HEK293 (cell line): ENCODE measurements at regions not wholly inside any gene's neighbourhood (a gene's known extent, or its start where the extent isn't known, plus 50 kb on each side); places are given as distances from the start of the nearest gene placed in this dataset.
"Not testable (repeated sequence)": the region's sequence is repeated elsewhere in the genome, so short reads cannot be mapped to it uniquely, and the experiment has no call there.

ENCODE experiments used
- CTCF ChIA-PET: fragments of 350-600 bp; formaldehyde crosslinking; extraction: SDS; loops from one replicate; lab custom pipeline; 2021; ENCODE audit warnings: antibody characterized with exemption; lab: Yijun Ruan, JAX
- POLR2A ChIA-PET: fragments of 300-600 bp; formaldehyde crosslinking; extraction: SDS; loops from one replicate; lab custom pipeline; 2020; ENCODE audit warnings: antibody characterized with exemption, inconsistent platforms; lab: Yijun Ruan, JAX
- H3K27ac ChIP-seq: fragments of 200-500 bp; sonication (Bioruptor generic); 2 replicates; pipeline ENCODE4 v1.5.1; 2014; ENCODE audit warnings: low read depth, low read length, control low read depth, inconsistent platforms; ENCODE audit errors: extremely low read depth
- H3K36me3 ChIP-seq, 2 experiments: fragments of 200-500 bp in 1 of 2; sonication (Bioruptor generic) in 1 of 2; 1 replicate in 1 of 2; 2 replicates in 1 of 2; pipeline ENCODE4 v1.5.1; 2014 to 2017; ENCODE audit warnings: inconsistent platforms in 2 of 2, low read length in 2 of 2; ENCODE audit not compliant: control insufficient read depth in 2 of 2, insufficient read depth in 1 of 2
- H3K4me1 ChIP-seq: fragments of 200-500 bp; sonication (Bioruptor generic); 2 replicates; pipeline ENCODE4 v1.5.1; 2014; ENCODE audit warnings: mild to moderate bottlenecking, low read length, inconsistent platforms; ENCODE audit not compliant: control insufficient read depth, insufficient read depth
- H3K4me3 ChIP-seq: 2 replicates; pipeline ENCODE4 v1.5.1; 2011; ENCODE audit warnings: low read depth, mild to moderate bottlenecking, control low read depth, low read length, moderate library complexity
- H3K9me3 ChIP-seq: fragments of 200-500 bp; sonication (Bioruptor generic); 2 replicates; pipeline ENCODE4 v1.5.1; 2014; ENCODE audit warnings: low read depth, low read length, inconsistent platforms; ENCODE audit not compliant: control insufficient read depth, insufficient read depth
- HOXD13 ChIP-seq: sonication (generic); formaldehyde crosslinking; IDR thresholded peaks from 2 replicates; pipeline ENCODE4 v1.8.0; 2022; ENCODE audit warnings: missing genetic modification reagents, borderline replicate concordance
- MYNN ChIP-seq: fragments of 450-650 bp; formaldehyde crosslinking; IDR thresholded peaks from 2 replicates; pipeline ENCODE4 v1.5.1; 2016; ENCODE audit warnings: missing biosample characterization, missing genetic modification characterization, borderline replicate concordance
- OSR2 ChIP-seq: fragments of 450-650 bp; formaldehyde crosslinking; IDR thresholded peaks from 2 replicates; pipeline ENCODE4 v1.5.1; 2016; ENCODE audit warnings: missing biosample characterization, missing genetic modification characterization
- PRDM4 ChIP-seq: fragments of 450-650 bp; formaldehyde crosslinking; IDR thresholded peaks from 2 replicates; pipeline ENCODE4 v1.5.1; 2017; ENCODE audit warnings: missing biosample characterization, missing genetic modification characterization
- SCRT1 ChIP-seq: fragments of 450-650 bp; formaldehyde crosslinking; IDR thresholded peaks from 2 replicates; pipeline ENCODE4 v1.5.1; 2016; ENCODE audit warnings: missing biosample characterization, missing genetic modification characterization, borderline replicate concordance
- SP2 ChIP-seq: fragments of 450-650 bp; formaldehyde crosslinking; IDR thresholded peaks from 2 replicates; pipeline ENCODE4 v1.5.1; 2016; ENCODE audit warnings: missing biosample characterization, missing genetic modification characterization
- YY1 ChIP-seq: fragments of 450-650 bp; formaldehyde crosslinking; IDR thresholded peaks from 2 replicates; pipeline ENCODE4 v1.5.1; 2018; ENCODE audit warnings: missing biosample characterization, missing genetic modification characterization
- YY2 ChIP-seq: fragments of 450-650 bp; formaldehyde crosslinking; IDR thresholded peaks from 2 replicates; pipeline ENCODE4 v1.5.1; 2016; ENCODE audit warnings: missing biosample characterization, missing genetic modification characterization
- ZBTB44 ChIP-seq: fragments of 450-650 bp; IDR thresholded peaks from 2 replicates; pipeline ENCODE4 v1.5.1; 2018; ENCODE audit warnings: missing biosample characterization, mild to moderate bottlenecking, missing genetic modification characterization
- ZBTB48 ChIP-seq: fragments of 450-650 bp; formaldehyde crosslinking; IDR thresholded peaks from 2 replicates; pipeline ENCODE4 v1.5.1; 2016; ENCODE audit warnings: missing biosample characterization, missing genetic modification characterization
- ZBTB8A ChIP-seq: fragments of 450-650 bp; formaldehyde crosslinking; IDR thresholded peaks from 2 replicates; pipeline ENCODE4 v1.5.1; 2016; ENCODE audit warnings: missing biosample characterization, missing genetic modification characterization
- ZNF10 ChIP-seq: fragments of 450-650 bp; formaldehyde crosslinking; IDR thresholded peaks from 2 replicates; pipeline ENCODE4 v1.5.1; 2017; ENCODE audit warnings: missing biosample characterization, missing genetic modification characterization
- ZNF138 ChIP-seq: fragments of 450-650 bp; formaldehyde crosslinking; IDR thresholded peaks from 2 replicates; pipeline ENCODE4 v1.5.1; 2016; ENCODE audit warnings: missing biosample characterization, missing genetic modification characterization, borderline replicate concordance
- ZNF148 ChIP-seq: fragments of 450-650 bp; formaldehyde crosslinking; IDR thresholded peaks from 2 replicates; pipeline ENCODE4 v1.5.0; 2017; ENCODE audit warnings: missing biosample characterization, missing genetic modification characterization, borderline replicate concordance
- ZNF239 ChIP-seq: fragments of 450-650 bp; formaldehyde crosslinking; IDR thresholded peaks from 2 replicates; pipeline ENCODE4 v1.5.1; 2016; ENCODE audit warnings: missing biosample characterization, missing genetic modification characterization
- ZNF248 ChIP-seq: fragments of 450-650 bp; formaldehyde crosslinking; IDR thresholded peaks from 2 replicates; pipeline ENCODE4 v1.5.1; 2017; ENCODE audit warnings: missing biosample characterization, missing genetic modification characterization
- ZNF266 ChIP-seq: fragments of 450-650 bp; formaldehyde crosslinking; IDR thresholded peaks from 2 replicates; pipeline ENCODE4 v1.5.1; 2016; ENCODE audit warnings: missing biosample characterization, missing genetic modification characterization, low read depth
- ZNF292 ChIP-seq: fragments of 450-650 bp; formaldehyde crosslinking; IDR thresholded peaks from 2 replicates; pipeline ENCODE4 v1.5.1; 2016; ENCODE audit warnings: low read depth, missing biosample characterization, missing genetic modification characterization, borderline replicate concordance
- ZNF311 ChIP-seq: fragments of 450-650 bp; formaldehyde crosslinking; IDR thresholded peaks from 2 replicates; pipeline ENCODE4 v1.5.1; 2017; ENCODE audit warnings: missing biosample characterization, missing genetic modification characterization, borderline replicate concordance
- ZNF48 ChIP-seq: fragments of 450-650 bp; formaldehyde crosslinking; IDR thresholded peaks from 2 replicates; pipeline ENCODE4 v1.5.1; 2016; ENCODE audit warnings: missing biosample characterization, missing genetic modification characterization
- ZNF548 ChIP-seq: fragments of 450-650 bp; formaldehyde crosslinking; IDR thresholded peaks from 2 replicates; pipeline ENCODE4 v1.5.1; 2016; ENCODE audit warnings: missing biosample characterization, missing genetic modification characterization
- ZNF639 ChIP-seq: fragments of 450-650 bp; formaldehyde crosslinking; IDR thresholded peaks from 2 replicates; pipeline ENCODE4 v1.5.1; 2016; ENCODE audit warnings: missing biosample characterization, missing genetic modification characterization
- ZNF654 ChIP-seq: fragments of 450-650 bp; formaldehyde crosslinking; IDR thresholded peaks from 2 replicates; pipeline ENCODE4 v1.5.1; 2016; ENCODE audit warnings: low read depth, missing biosample characterization, missing genetic modification characterization
- ZNF660 ChIP-seq: fragments of 450-650 bp; IDR thresholded peaks from 2 replicates; pipeline ENCODE4 v1.5.1; 2018; ENCODE audit warnings: missing biosample characterization, mild to moderate bottlenecking, missing genetic modification characterization

- Histone ChIP-seq H3K9me3 (no peaks in the 10 kb centered on the region), H3K4me1 (no peaks in the 10 kb centered on the region), H3K27ac (no peak overlapping the region), H3K36me3 (no peaks in the 10 kb centered on the region), H3K4me3 (no peak overlapping the region)
- no peak for TF ChIP-seq SCRT1
- no peak for TF ChIP-seq ZBTB48 (tag by site-specific recombination)
- TF ChIP-seq PRDM4 (tag by site-specific recombination) = no peak
- no peak for TF ChIP-seq MYNN (tag by site-specific recombination)
- TF ChIP-seq ZNF239 = no peak
- no peak for TF ChIP-seq ZNF654
- no peak for TF ChIP-seq OSR2 (tag by site-specific recombination)
- no peak for TF ChIP-seq ZNF266 (tag by site-specific recombination)
- no peak for TF ChIP-seq SP2 (tag by site-specific recombination)
- no peak for TF ChIP-seq ZNF138
- TF ChIP-seq ZNF48 = no peak
- TF ChIP-seq ZNF660 (tag by site-specific recombination) = no peak
- TF ChIP-seq ZNF311 (tag by site-specific recombination) = no peak
- no peak for TF ChIP-seq ZNF292 (tag by site-specific recombination)
- no peak for TF ChIP-seq HOXD13 (CRISPR knock-in tag)
- TF ChIP-seq YY2 = no peak
- no peak for TF ChIP-seq ZNF248
- no peak for TF ChIP-seq ZBTB8A (tag by site-specific recombination)
- CTCF ChIA-PET = no interaction called here
- POLR2A ChIA-PET = no interaction called here
Measured at GRCh38 chr1:72371259-72372035, 89.1 kb upstream of the NEGR1 start.

GRCh38 chr1:72370836-72371235 lies 88.5 kb upstream of the NEGR1 start:
- H3K4me1 ChIP-seq, H3K36me3 ChIP-seq, H3K4me3 ChIP-seq, H3K9me3 ChIP-seq, H3K27ac ChIP-seq, CTCF ChIA-PET, POLR2A ChIA-PET: not testable (repeated sequence)

- Histone ChIP-seq H3K36me3 (no peaks in the 10 kb centered on the region), H3K4me3 (no peak overlapping the region), H3K27ac (no peak overlapping the region), H3K4me1 (no peaks in the 10 kb centered on the region), H3K9me3 (no peaks in the 10 kb centered on the region)
- ChIA-PET CTCF (no interaction called here), POLR2A (no interaction called here)
- no peak for TF ChIP-seq ZNF548 (tag by site-specific recombination)
- no peak for TF ChIP-seq YY1 (tag by site-specific recombination)
- TF ChIP-seq ZNF148 (tag by site-specific recombination) = no peak
- TF ChIP-seq ZBTB44 = no peak
- TF ChIP-seq ZNF639 = no peak
- no peak for TF ChIP-seq ZNF10 (tag by site-specific recombination)
Measured at GRCh38 chr1:72369069-72369757, 86.9 kb upstream of the NEGR1 start.
